Mammary epithelial cell (primary cell): ENCODE measurements at regions not wholly inside any gene's neighbourhood (a gene's known extent, or its start where the extent isn't known, plus 50 kb on each side); places are given as distances from the start of the nearest gene placed in this dataset.

Experiments
- CTCF ChIP-seq, 2 donors: IDR thresholded peaks in 1 of 2; conservative IDR thresholded peaks in 1 of 2; 2 replicates each; pipeline ENCODE4 v1.5.1; 2011 to 2012; ENCODE audit warnings: inconsistent platforms in 2 of 2, low read length in 2 of 2, mild to moderate bottlenecking in 2 of 2, control low read depth in 1 of 2, low read depth in 1 of 2; ENCODE audit not compliant: insufficient read depth in 1 of 2; ENCODE audit errors: extremely low read depth in 1 of 2
- EZH2 ChIP-seq: IDR thresholded peaks from 2 replicates; pipeline ENCODE4 v1.6.1; 2012; ENCODE audit warnings: low read length, inconsistent platforms, borderline replicate concordance

GRCh38 chr7:124480821-124481290 is 284.7 kb downstream of the GPR37 start:
- TF ChIP-seq CTCF (conservative IDR thresholded peaks at IDR 0.05 in 1 of 2, IDR thresholded peaks at IDR 0.05 in 1 of 2; ENCODE audit: extremely low read depth in 1 of 2, insufficient read depth in 1 of 2, low read depth in 1 of 2, low read length in 2 of 2) (no peak), EZH2 (no peak)
